ENCODE measurements at regions not wholly inside any gene's neighbourhood (a gene's known extent, or its start where the extent isn't known, plus 50 kb on each side); places are given as distances from the start of the nearest gene placed in this dataset.

GRCh38 chr6:133637436-133637835 lies 251.5 kb upstream of the TCF21 start:
- ATAC-seq (no peak), DNase-seq (ENCODE audit: low spot score) (no peak)
- Mint-ChIP-seq H3K36me3 (no peaks in the 10 kb centered on the region), H3K27ac (no peak overlapping the region), H3K27me3 (ENCODE audit: low read depth) (no peaks in the 10 kb centered on the region), H3K4me1 (peaks cover 4% of the 10 kb centered on the region), H3K9me3 (peaks cover 14% of the 10 kb centered on the region), H3K4me3 (no peak overlapping the region)
- ChIA-PET POLR2A (interaction anchor here (0.6 kb wide), 1 partner anchor 1384 kb away, joined by 4 read pairs; no protein-coding TSS in a partner anchor), CTCF (no interaction called here)
- TF ChIP-seq ZNF263 (CRISPR knock-in tag; IDR thresholded peaks at IDR 0.05; ENCODE audit: low read depth) (no peak), JAZF1 (CRISPR knock-in tag; IDR thresholded peaks at IDR 0.05) (no peak), MLX (CRISPR knock-in tag; IDR thresholded peaks at IDR 0.05) (no peak), IRF2 (CRISPR knock-in tag; IDR thresholded peaks at IDR 0.05; ENCODE audit: borderline replicate concordance, low read depth) (no peak), EMX1 (CRISPR knock-in tag; IDR thresholded peaks at IDR 0.05) (no peak), ZNF512 (CRISPR knock-in tag; IDR thresholded peaks at IDR 0.05; ENCODE audit: borderline replicate concordance) (no peak), CTCF (IDR thresholded peaks at IDR 0.05) (no peak), MAX (CRISPR knock-in tag; IDR thresholded peaks at IDR 0.05) (no peak), ELF4 (CRISPR knock-in tag; IDR thresholded peaks at IDR 0.05; ENCODE audit: low read depth) (no peak), RELA (CRISPR knock-in tag; IDR thresholded peaks at IDR 0.05; ENCODE audit: borderline replicate concordance) (no peak), ZNF317 (CRISPR knock-in tag; IDR thresholded peaks at IDR 0.05; ENCODE audit: borderline replicate concordance, low read depth) (no peak), FOXP1 (CRISPR knock-in tag; IDR thresholded peaks at IDR 0.05; ENCODE audit: borderline replicate concordance) (no peak), PRRX2 (CRISPR knock-in tag; IDR thresholded peaks at IDR 0.05) (no peak), ZNF232 (CRISPR knock-in tag; IDR thresholded peaks at IDR 0.05) (no peak), ATF2 (CRISPR knock-in tag; IDR thresholded peaks at IDR 0.05; ENCODE audit: borderline replicate concordance, low read depth) (no peak), MXD4 (CRISPR knock-in tag; IDR thresholded peaks at IDR 0.05; ENCODE audit: borderline replicate concordance) (no peak), CREM (CRISPR knock-in tag; IDR thresholded peaks at IDR 0.05) (no peak)
- TF ChIP-seq, protein P1, sequence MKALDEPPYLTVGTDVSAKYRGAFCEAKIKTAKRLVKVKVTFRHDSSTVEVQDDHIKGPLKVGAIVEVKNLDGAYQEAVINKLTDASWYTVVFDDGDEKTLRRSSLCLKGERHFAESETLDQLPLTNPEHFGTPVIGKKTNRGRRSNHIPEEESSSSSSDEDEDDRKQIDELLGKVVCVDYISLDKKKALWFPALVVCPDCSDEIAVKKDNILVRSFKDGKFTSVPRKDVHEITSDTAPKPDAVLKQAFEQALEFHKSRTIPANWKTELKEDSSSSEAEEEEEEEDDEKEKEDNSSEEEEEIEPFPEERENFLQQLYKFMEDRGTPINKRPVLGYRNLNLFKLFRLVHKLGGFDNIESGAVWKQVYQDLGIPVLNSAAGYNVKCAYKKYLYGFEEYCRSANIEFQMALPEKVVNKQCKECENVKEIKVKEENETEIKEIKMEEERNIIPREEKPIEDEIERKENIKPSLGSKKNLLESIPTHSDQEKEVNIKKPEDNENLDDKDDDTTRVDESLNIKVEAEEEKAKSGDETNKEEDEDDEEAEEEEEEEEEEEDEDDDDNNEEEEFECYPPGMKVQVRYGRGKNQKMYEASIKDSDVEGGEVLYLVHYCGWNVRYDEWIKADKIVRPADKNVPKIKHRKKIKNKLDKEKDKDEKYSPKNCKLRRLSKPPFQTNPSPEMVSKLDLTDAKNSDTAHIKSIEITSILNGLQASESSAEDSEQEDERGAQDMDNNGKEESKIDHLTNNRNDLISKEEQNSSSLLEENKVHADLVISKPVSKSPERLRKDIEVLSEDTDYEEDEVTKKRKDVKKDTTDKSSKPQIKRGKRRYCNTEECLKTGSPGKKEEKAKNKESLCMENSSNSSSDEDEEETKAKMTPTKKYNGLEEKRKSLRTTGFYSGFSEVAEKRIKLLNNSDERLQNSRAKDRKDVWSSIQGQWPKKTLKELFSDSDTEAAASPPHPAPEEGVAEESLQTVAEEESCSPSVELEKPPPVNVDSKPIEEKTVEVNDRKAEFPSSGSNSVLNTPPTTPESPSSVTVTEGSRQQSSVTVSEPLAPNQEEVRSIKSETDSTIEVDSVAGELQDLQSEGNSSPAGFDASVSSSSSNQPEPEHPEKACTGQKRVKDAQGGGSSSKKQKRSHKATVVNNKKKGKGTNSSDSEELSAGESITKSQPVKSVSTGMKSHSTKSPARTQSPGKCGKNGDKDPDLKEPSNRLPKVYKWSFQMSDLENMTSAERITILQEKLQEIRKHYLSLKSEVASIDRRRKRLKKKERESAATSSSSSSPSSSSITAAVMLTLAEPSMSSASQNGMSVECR (CRISPR knock-in tag; IDR thresholded peaks at IDR 0.05; ENCODE audit: borderline replicate concordance) = no peak
- TF ChIP-seq, protein P2, sequence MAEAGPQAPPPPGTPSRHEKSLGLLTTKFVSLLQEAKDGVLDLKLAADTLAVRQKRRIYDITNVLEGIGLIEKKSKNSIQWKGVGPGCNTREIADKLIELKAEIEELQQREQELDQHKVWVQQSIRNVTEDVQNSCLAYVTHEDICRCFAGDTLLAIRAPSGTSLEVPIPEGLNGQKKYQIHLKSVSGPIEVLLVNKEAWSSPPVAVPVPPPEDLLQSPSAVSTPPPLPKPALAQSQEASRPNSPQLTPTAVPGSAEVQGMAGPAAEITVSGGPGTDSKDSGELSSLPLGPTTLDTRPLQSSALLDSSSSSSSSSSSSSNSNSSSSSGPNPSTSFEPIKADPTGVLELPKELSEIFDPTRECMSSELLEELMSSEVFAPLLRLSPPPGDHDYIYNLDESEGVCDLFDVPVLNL (CRISPR knock-in tag; IDR thresholded peaks at IDR 0.05; ENCODE audit: borderline replicate concordance, low read depth) = no peak
- TF ChIP-seq, protein P3, sequence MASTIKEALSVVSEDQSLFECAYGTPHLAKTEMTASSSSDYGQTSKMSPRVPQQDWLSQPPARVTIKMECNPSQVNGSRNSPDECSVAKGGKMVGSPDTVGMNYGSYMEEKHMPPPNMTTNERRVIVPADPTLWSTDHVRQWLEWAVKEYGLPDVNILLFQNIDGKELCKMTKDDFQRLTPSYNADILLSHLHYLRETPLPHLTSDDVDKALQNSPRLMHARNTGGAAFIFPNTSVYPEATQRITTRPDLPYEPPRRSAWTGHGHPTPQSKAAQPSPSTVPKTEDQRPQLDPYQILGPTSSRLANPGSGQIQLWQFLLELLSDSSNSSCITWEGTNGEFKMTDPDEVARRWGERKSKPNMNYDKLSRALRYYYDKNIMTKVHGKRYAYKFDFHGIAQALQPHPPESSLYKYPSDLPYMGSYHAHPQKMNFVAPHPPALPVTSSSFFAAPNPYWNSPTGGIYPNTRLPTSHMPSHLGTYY (CRISPR knock-in tag; IDR thresholded peaks at IDR 0.05) = no peak
